SK-N-SH (cell line): ENCODE measurements at regions not wholly inside any gene's neighbourhood (a gene's known extent, or its start where the extent isn't known, plus 50 kb on each side); places are given as distances from the start of the nearest gene placed in this dataset.

Source experiments
- CHD2 ChIP-seq: fragments of 150-350 bp; IDR thresholded peaks from 2 replicates; pipeline ENCODE4 v1.6.1; 2018; ENCODE audit warnings: low read length; ENCODE audit not compliant: partially characterized antibody
- CTCF ChIP-seq: fragments of 200-600 bp; sonication (generic); IDR thresholded peaks from 2 replicates; pipeline ENCODE4 v1.6.1; 2017; ENCODE audit warnings: antibody characterized with exemption, mild to moderate bottlenecking, moderate library complexity
- FOXM1 ChIP-seq: IDR thresholded peaks from 2 replicates; pipeline ENCODE4 v1.4.0; 2012; ENCODE audit warnings: low read depth, mild to moderate bottlenecking
- PBX3 ChIP-seq: IDR thresholded peaks from 2 replicates; pipeline ENCODE4; 2012
- REST ChIP-seq: IDR thresholded peaks from 2 replicates; pipeline ENCODE4 v1.6.1; 2012; ENCODE audit warnings: mild to moderate bottlenecking, low read depth, low read length, moderate library complexity

- TF ChIP-seq CTCF = no peak
- TF ChIP-seq CHD2 = no peak
- no peak for TF ChIP-seq PBX3
- no peak for TF ChIP-seq REST
- no peak for TF ChIP-seq FOXM1
These were observed 73.6 kb downstream of the ZNF621 start for GRCh38 chr3:40598338-40598737.
